ENCODE measurements at regions not wholly inside any gene's neighbourhood (a gene's known extent, or its start where the extent isn't known, plus 50 kb on each side); places are given as distances from the start of the nearest gene placed in this dataset.

GRCh38 chr11:122028036-122028435 lies 88.0 kb downstream of the BLID start:
- H3K9me3 ChIP-seq (ENCODE audit: severe bottlenecking), result no peaks in the 10 kb centered on the region
- DNase-seq (ENCODE audit: low spot score), result no peak
- no peak for TF ChIP-seq CTCF (IDR thresholded peaks at IDR 0.05; ENCODE audit: poor library complexity, severe bottlenecking)
- H3K36me3 ChIP-seq (ENCODE audit: low read depth), result no peaks in the 10 kb centered on the region
- H3K27me3 ChIP-seq (ENCODE audit: insufficient read depth, poor library complexity, severe bottlenecking), result no peaks in the 10 kb centered on the region
- no peak overlapping the region for H3K27ac ChIP-seq (ENCODE audit: poor library complexity, severe bottlenecking)
- H3K4me3 ChIP-seq (ENCODE audit: severe bottlenecking), result no peak overlapping the region
- ATAC-seq (ENCODE audit: low read depth), result no peak
- H3K4me1 ChIP-seq (ENCODE audit: insufficient read depth, poor library complexity, severe bottlenecking), result no peaks in the 10 kb centered on the region

- no peak overlapping the region for H3K27ac ChIP-seq (ENCODE audit: poor library complexity, severe bottlenecking)
- no peak overlapping the region for H3K4me3 ChIP-seq (ENCODE audit: severe bottlenecking)
- H3K36me3 ChIP-seq (ENCODE audit: low read depth), result no peaks in the 10 kb centered on the region
- no peaks in the 10 kb centered on the region for H3K9me3 ChIP-seq (ENCODE audit: severe bottlenecking)
- no peaks in the 10 kb centered on the region for H3K27me3 ChIP-seq (ENCODE audit: insufficient read depth, poor library complexity, severe bottlenecking)
- ATAC-seq (ENCODE audit: low read depth) (no peak), DNase-seq (ENCODE audit: low spot score) (no peak)
- no peaks in the 10 kb centered on the region for H3K4me1 ChIP-seq (ENCODE audit: insufficient read depth, poor library complexity, severe bottlenecking)
- no peak for TF ChIP-seq CTCF (IDR thresholded peaks at IDR 0.05; ENCODE audit: poor library complexity, severe bottlenecking)
These were observed 90.3 kb downstream of the BLID start for GRCh38 chr11:122025757-122026156.

GRCh38 chr11:122024278-122024677 lies 91.7 kb downstream of the BLID start:
- Histone ChIP-seq H3K27me3 (ENCODE audit: insufficient read depth, poor library complexity, severe bottlenecking) (no peaks in the 10 kb centered on the region), H3K27ac (ENCODE audit: poor library complexity, severe bottlenecking) (no peak overlapping the region), H3K9me3 (ENCODE audit: severe bottlenecking) (no peaks in the 10 kb centered on the region), H3K4me3 (ENCODE audit: severe bottlenecking) (no peak overlapping the region), H3K4me1 (ENCODE audit: insufficient read depth, poor library complexity, severe bottlenecking) (no peaks in the 10 kb centered on the region), H3K36me3 (ENCODE audit: low read depth) (no peaks in the 10 kb centered on the region)
- ATAC-seq (ENCODE audit: low read depth), result no peak
- no peak for DNase-seq (ENCODE audit: low spot score)
- TF ChIP-seq CTCF (IDR thresholded peaks at IDR 0.05; ENCODE audit: poor library complexity, severe bottlenecking), result no peak

- Histone ChIP-seq H3K27me3 (ENCODE audit: insufficient read depth, poor library complexity, severe bottlenecking) (no peaks in the 10 kb centered on the region), H3K4me1 (ENCODE audit: insufficient read depth, poor library complexity, severe bottlenecking) (no peaks in the 10 kb centered on the region), H3K9me3 (ENCODE audit: severe bottlenecking) (no peaks in the 10 kb centered on the region), H3K27ac (ENCODE audit: poor library complexity, severe bottlenecking) (no peak overlapping the region), H3K36me3 (ENCODE audit: low read depth) (no peaks in the 10 kb centered on the region), H3K4me3 (ENCODE audit: severe bottlenecking) (no peak overlapping the region)
- peak; percentile 51 for TF ChIP-seq CTCF (IDR thresholded peaks at IDR 0.05; ENCODE audit: poor library complexity, severe bottlenecking)
- DNase-seq (ENCODE audit: low spot score), result no peak
- ATAC-seq (ENCODE audit: low read depth), result no peak; the same call in 2 of the 3 replicates
These were observed 92.3 kb downstream of the BLID start for GRCh38 chr11:122023614-122024250.

GRCh38 chr11:122022646-122023045 lies 93.4 kb downstream of the BLID start:
- H3K36me3 ChIP-seq (ENCODE audit: low read depth), result no peaks in the 10 kb centered on the region
- no peak overlapping the region for H3K4me3 ChIP-seq (ENCODE audit: severe bottlenecking)
- H3K4me1 ChIP-seq (ENCODE audit: insufficient read depth, poor library complexity, severe bottlenecking), result no peaks in the 10 kb centered on the region
- DNase-seq (ENCODE audit: low spot score) (no peak), ATAC-seq (ENCODE audit: low read depth) (no peak)
- no peaks in the 10 kb centered on the region for H3K27me3 ChIP-seq (ENCODE audit: insufficient read depth, poor library complexity, severe bottlenecking)
- no peak overlapping the region for H3K27ac ChIP-seq (ENCODE audit: poor library complexity, severe bottlenecking)
- TF ChIP-seq CTCF (IDR thresholded peaks at IDR 0.05; ENCODE audit: poor library complexity, severe bottlenecking), result no peak
- H3K9me3 ChIP-seq (ENCODE audit: severe bottlenecking), result no peaks in the 10 kb centered on the region

Data from RWPE2 (cell line).